ENCODE measurements at regions not wholly inside any gene's neighbourhood (a gene's known extent, or its start where the extent isn't known, plus 50 kb on each side); places are given as distances from the start of the nearest gene placed in this dataset.

- in situ Hi-C loops (cut with MboI; ENCODE audit: low sequenced_read_pairs, unreplicated experiment) = no loop called here
- no peak for TF ChIP-seq CTCF (IDR thresholded peaks at IDR 0.05; ENCODE audit: borderline replicate concordance, control extremely low read depth, extremely low read depth, insufficient read depth, missing control alignments)
- DNase-seq (ENCODE audit: low spot score) = no peak
Measured at GRCh38 chr4:106647451-106647850, 278.9 kb upstream of the GIMD1 start.

- DNase-seq (ENCODE audit: low spot score) = no peak
- TF ChIP-seq CTCF (IDR thresholded peaks at IDR 0.05; ENCODE audit: borderline replicate concordance, control extremely low read depth, extremely low read depth, insufficient read depth, missing control alignments) = no peak
- in situ Hi-C loops (cut with MboI; ENCODE audit: low sequenced_read_pairs, unreplicated experiment) = no loop called here
Measured at GRCh38 chr4:106629268-106629625, 260.7 kb upstream of the GIMD1 start.

GRCh38 chr4:106628586-106629267, 260.1 kb upstream of the GIMD1 start:
- no peak for DNase-seq (ENCODE audit: low spot score)
- in situ Hi-C loops (cut with MboI; ENCODE audit: low sequenced_read_pairs, unreplicated experiment) = no loop called here

GRCh38 chr4:106627051-106627450, 258.5 kb upstream of the GIMD1 start:
- TF ChIP-seq CTCF (IDR thresholded peaks at IDR 0.05; ENCODE audit: borderline replicate concordance, control extremely low read depth, extremely low read depth, insufficient read depth, missing control alignments) = no peak
- in situ Hi-C loops (cut with MboI; ENCODE audit: low sequenced_read_pairs, unreplicated experiment) = no loop called here
- DNase-seq (ENCODE audit: low spot score) = no peak

More at GRCh38 chr4:106628586-106629267, 260.1 kb upstream of the GIMD1 start:
- TF ChIP-seq CTCF (IDR thresholded peaks at IDR 0.05; ENCODE audit: borderline replicate concordance, control extremely low read depth, extremely low read depth, insufficient read depth, missing control alignments) = no peak

GRCh38 chr4:106624671-106625070, 256.1 kb upstream of the GIMD1 start:
- DNase-seq (ENCODE audit: low spot score) = no peak
- in situ Hi-C loops (cut with MboI; ENCODE audit: low sequenced_read_pairs, unreplicated experiment) = no loop called here
- no peak for TF ChIP-seq CTCF (IDR thresholded peaks at IDR 0.05; ENCODE audit: borderline replicate concordance, control extremely low read depth, extremely low read depth, insufficient read depth, missing control alignments)

- no peak for DNase-seq (ENCODE audit: low spot score)
- no peak for TF ChIP-seq CTCF (IDR thresholded peaks at IDR 0.05; ENCODE audit: borderline replicate concordance, control extremely low read depth, extremely low read depth, insufficient read depth, missing control alignments)
- in situ Hi-C loops (cut with MboI; ENCODE audit: low sequenced_read_pairs, unreplicated experiment) = no loop called here
Measured at GRCh38 chr4:106618956-106619355, 250.4 kb upstream of the GIMD1 start.

All from GM13976 (cell line).